ENCODE measurements at regions not wholly inside any gene's neighbourhood (a gene's known extent, or its start where the extent isn't known, plus 50 kb on each side); places are given as distances from the start of the nearest gene placed in this dataset.

DNA sequence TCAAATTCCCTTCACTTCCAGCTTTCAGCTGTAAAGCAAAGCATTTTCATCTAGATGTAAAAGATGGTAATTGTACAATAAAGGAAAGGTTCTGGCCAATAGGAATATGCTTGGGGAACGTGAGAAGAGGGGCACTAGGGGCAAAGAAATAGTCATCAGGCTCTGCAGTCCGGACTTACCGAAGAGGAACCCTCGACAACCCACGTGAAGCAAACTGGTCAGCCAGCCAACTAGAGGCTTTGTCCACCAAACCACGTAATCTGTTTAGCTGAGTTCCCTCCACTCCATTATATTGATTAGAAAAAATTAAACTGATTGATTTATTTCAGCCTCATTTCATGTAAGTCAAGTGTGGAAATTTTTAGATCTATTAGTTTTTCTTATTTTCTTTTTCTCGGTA lies 300.4 kb upstream of the FANCL start:
- no peak overlapping the region for H3K27ac Mint-ChIP-seq
- no peak overlapping the region for H3K4me3 Mint-ChIP-seq
- H3K27me3 Mint-ChIP-seq = peaks cover 0 to 8% of the 10 kb centered on the region in 2 donors
- no peak for ATAC-seq (replicated peaks)
- no peaks in the 10 kb centered on the region for H3K4me1 Mint-ChIP-seq (ENCODE audit: low read depth in 2 of 2)
- DNase-seq = no peak
- no peaks in the 10 kb centered on the region for H3K36me3 Mint-ChIP-seq (ENCODE audit: insufficient read depth)
- peaks cover 0 to under 1% of the 10 kb centered on the region in 2 donors for H3K9me3 Mint-ChIP-seq

DNA sequence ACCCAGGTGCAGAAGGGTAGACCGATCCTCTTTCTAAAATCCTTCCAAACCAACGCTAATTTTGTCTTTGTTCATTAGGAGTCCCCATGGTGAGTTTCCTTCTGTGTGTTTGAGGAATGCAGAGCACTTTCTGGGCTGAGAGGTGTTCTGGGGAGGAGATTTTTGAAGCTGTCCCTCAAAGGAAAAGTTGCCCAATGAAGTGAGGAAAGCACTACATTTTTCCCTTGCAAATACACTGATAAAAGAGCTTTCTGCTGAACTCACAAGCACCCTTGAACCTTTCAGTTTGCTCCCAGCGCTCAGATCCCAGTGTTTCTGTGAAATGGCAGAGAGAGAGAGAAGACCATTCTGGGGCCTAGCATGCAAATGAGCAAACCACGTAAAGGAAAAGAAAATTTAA lies 299.6 kb upstream of the FANCL start:
- Mint-ChIP-seq H3K27me3 (peaks cover 0 to 8% of the 10 kb centered on the region in 2 donors), H3K4me3 (no peak overlapping the region), H3K9me3 (no peaks in the 10 kb centered on the region), H3K27ac (no peak overlapping the region), H3K4me1 (ENCODE audit: low read depth in 2 of 2) (no peaks in the 10 kb centered on the region), H3K36me3 (ENCODE audit: insufficient read depth) (no peaks in the 10 kb centered on the region)
- no peak for DNase-seq
- no peak for ATAC-seq (replicated peaks)

DNA sequence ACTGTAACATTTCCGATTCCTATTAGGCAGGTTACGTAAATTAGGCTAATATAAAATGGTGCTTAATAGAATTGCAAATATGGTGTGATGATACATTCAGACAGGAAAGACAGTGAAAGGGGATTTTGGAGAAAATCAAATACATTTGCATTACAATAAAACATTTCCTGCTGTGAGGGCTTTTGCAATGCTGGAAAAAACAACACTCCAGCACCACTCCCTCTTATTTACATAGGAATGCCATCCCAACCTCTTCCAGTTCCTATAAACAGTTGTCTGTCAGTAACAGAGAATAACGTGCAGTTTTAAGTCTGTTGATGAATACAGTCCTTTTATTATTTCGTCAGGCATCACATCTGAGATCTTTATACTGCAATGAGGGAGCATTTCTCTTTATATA lies 298.8 kb upstream of the FANCL start:
- Mint-ChIP-seq H3K4me1 (ENCODE audit: low read depth in 2 of 2) (no peaks in the 10 kb centered on the region), H3K27me3 (peaks cover 0 to 8% of the 10 kb centered on the region in 2 donors), H3K4me3 (no peak overlapping the region), H3K9me3 (no peaks in the 10 kb centered on the region), H3K27ac (no peak overlapping the region), H3K36me3 (ENCODE audit: insufficient read depth) (no peaks in the 10 kb centered on the region)
- DNase-seq (no peak), ATAC-seq (replicated peaks) (no peak)

DNA sequence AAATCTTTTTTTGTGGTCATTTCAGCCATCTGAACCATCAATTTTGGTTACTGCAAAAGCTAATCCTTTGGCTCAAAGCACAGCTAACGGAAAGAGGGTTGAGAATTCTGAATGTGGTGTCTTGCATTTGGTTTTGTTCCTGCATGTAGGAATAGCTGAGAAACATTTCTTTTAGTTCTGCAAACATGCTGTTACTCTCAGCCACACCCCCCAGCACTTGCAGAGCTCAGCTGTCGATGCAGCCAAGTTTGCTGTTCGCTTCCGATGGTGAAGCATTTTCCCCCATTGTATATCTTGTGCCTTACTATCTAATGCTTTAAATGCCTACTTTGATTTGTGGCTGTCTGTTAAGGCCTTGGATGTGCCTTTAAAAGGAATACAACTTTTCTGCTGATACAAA lies 294.9 kb upstream of the FANCL start:
- no peaks in the 10 kb centered on the region for H3K9me3 Mint-ChIP-seq
- DNase-seq (no peak), ATAC-seq (replicated peaks) (no peak)
- no peaks in the 10 kb centered on the region for H3K36me3 Mint-ChIP-seq (ENCODE audit: insufficient read depth)
- H3K27ac Mint-ChIP-seq = no peak overlapping the region
- no peak overlapping the region for H3K4me3 Mint-ChIP-seq
- peaks cover 0 to 7% of the 10 kb centered on the region in 2 donors for H3K27me3 Mint-ChIP-seq
- no peaks in the 10 kb centered on the region for H3K4me1 Mint-ChIP-seq (ENCODE audit: low read depth in 2 of 2)

DNA sequence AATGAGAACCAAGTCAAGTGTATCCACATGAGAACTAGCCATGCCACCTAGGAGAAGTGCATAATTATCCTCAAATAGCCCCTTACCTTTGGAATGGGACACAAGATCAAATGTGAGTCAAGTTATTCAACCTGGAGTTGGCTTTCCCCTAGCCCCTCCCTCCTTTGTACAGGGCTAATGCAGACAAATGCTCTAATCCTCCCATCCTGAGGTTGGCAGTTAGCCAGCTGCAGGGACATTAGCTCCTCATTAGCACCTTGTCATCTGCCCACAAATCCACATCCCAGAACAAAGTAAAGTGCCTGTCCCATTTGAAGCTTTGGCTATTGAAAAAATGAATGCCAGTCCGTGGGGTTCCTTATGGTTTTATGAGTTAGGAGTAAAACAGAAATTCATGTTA lies 294.1 kb upstream of the FANCL start:
- H3K36me3 Mint-ChIP-seq (ENCODE audit: insufficient read depth) = no peaks in the 10 kb centered on the region
- no peaks in the 10 kb centered on the region for H3K9me3 Mint-ChIP-seq
- no peaks in the 10 kb centered on the region for H3K27me3 Mint-ChIP-seq
- H3K4me3 Mint-ChIP-seq = no peak overlapping the region
- no peaks in the 10 kb centered on the region for H3K4me1 Mint-ChIP-seq (ENCODE audit: low read depth in 2 of 2)
- no peak overlapping the region for H3K27ac Mint-ChIP-seq
- no peak for ATAC-seq (replicated peaks)
- DNase-seq = no peak

DNA sequence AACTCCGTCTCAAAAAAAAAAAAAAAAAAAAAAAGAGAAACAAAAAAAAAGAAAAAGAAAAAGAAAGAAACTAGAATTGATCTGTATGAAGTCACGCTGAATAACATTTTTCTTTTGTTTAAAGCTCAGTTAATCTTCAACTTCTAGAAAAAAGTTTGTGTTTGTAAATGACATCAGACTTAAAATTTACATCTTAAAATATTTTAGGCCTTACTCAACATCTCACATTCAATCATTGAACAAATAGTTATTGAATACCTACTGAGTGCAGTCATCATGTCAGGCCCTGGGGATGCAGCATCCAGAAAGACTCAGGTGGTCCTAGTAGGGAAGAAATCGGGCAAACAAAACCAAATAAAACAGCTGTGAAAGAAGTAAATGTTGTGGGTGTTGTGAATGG lies 292.3 kb upstream of the FANCL start:
- no peak for ATAC-seq (replicated peaks)
- H3K9me3 Mint-ChIP-seq = peaks cover 0 to 3% of the 10 kb centered on the region in 2 donors

DNA sequence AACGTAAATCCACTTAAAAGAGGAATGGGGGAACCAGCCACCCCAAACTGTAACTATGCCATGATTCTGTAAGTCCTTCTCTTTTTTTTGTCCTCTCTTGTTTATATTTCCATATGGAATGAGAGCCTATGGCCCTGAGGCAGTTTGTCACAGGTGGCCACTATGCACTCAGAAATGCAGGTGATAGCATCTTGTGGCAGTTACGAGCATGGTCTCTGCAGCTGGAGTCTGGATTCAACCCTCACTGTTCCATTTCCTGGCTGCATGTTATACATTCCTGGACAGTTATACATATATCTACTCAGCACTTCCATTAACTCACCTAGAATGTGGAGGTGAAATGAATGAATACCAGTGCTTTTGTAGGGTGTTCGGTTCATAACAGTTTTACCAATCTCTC lies 291.5 kb upstream of the FANCL start:
- H3K36me3 Mint-ChIP-seq (ENCODE audit: insufficient read depth) = no peaks in the 10 kb centered on the region
- DNase-seq = no peak
- no peaks in the 10 kb centered on the region for H3K4me1 Mint-ChIP-seq (ENCODE audit: low read depth in 2 of 2)
- no peak overlapping the region for H3K27ac Mint-ChIP-seq
- H3K9me3 Mint-ChIP-seq = peaks cover 0 to 3% of the 10 kb centered on the region in 2 donors
- ATAC-seq (replicated peaks) = no peak
- H3K27me3 Mint-ChIP-seq = no peaks in the 10 kb centered on the region
- no peak overlapping the region for H3K4me3 Mint-ChIP-seq

More for the DNA sequence above, 292.3 kb upstream of the FANCL start:
- H3K4me3 Mint-ChIP-seq = no peak overlapping the region
- H3K4me1 Mint-ChIP-seq (ENCODE audit: low read depth in 2 of 2) = no peaks in the 10 kb centered on the region
- no peaks in the 10 kb centered on the region for H3K27me3 Mint-ChIP-seq
- DNase-seq = no peak
- no peaks in the 10 kb centered on the region for H3K36me3 Mint-ChIP-seq (ENCODE audit: insufficient read depth)
- no peak overlapping the region for H3K27ac Mint-ChIP-seq

DNA sequence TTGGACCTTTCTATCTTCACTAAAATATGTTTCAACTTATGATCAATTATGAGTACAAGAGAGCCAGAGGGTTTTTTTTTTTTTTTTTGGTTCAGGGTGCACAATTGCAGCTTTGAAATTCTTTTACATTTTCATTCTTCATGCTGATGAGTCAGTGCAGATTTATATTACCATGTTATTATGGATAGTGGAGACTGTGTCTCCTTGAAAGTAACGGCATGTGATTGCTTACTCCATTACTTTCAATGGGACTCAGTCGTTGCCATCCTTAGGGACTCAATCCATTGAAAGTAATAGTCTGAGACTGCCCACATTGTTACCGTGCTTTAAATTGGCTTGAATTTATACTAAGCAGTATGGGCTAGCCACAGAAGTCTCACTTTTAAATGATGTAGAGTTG lies 286.5 kb upstream of the FANCL start:
- no peaks in the 10 kb centered on the region for H3K36me3 Mint-ChIP-seq (ENCODE audit: insufficient read depth)
- ATAC-seq (replicated peaks) (no peak), DNase-seq (no peak)
- H3K27me3 Mint-ChIP-seq = no peaks in the 10 kb centered on the region
- no peak overlapping the region for H3K27ac Mint-ChIP-seq
- no peaks in the 10 kb centered on the region for H3K4me1 Mint-ChIP-seq (ENCODE audit: low read depth in 2 of 2)
- peaks cover 0 to 3% of the 10 kb centered on the region in 2 donors for H3K9me3 Mint-ChIP-seq
- no peak overlapping the region for H3K4me3 Mint-ChIP-seq

DNA sequence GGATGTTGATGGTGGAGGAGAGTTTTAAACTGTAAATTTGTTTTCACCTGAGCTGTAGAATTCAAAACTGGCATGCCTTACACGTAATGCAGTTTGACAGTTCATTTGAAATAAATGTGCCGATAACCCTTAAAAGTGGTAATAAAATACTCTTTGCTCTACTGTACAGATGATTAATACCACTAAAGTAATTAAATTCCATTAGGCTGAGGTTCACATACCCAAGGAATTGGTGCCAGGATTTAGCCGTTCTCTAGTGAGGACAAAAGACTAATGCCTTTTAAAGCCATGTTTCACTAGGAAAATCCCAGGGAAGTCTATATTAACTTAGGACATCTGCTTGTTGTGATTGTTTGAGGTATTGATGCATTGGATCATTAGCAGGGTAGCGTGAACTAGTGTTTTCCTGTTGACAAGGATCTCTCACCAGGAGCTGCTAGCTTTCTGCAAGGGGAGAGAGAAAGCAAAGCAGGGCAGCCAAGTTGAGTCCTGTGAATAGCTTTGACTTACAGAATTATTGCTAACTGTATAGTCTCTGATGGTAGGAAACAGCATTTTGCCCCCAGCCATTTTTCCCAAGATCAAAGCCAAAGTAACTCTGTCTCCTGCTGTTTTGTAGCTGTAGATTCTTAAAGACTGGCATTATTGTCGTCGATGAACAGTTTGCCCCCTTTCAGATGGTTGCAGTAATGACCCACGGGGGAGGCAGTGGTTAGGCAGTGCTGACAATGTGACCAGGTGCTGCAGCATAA lies 280.9 kb upstream of the FANCL start:
- Mint-ChIP-seq H3K27me3 (no peaks in the 10 kb centered on the region), H3K4me3 (no peak overlapping the region), H3K36me3 (ENCODE audit: insufficient read depth) (no peaks in the 10 kb centered on the region), H3K27ac (no peak overlapping the region), H3K9me3 (no peaks in the 10 kb centered on the region), H3K4me1 (ENCODE audit: low read depth in 2 of 2) (no peaks in the 10 kb centered on the region)
- no peak for ATAC-seq (replicated peaks)
- no peak for DNase-seq

DNA sequence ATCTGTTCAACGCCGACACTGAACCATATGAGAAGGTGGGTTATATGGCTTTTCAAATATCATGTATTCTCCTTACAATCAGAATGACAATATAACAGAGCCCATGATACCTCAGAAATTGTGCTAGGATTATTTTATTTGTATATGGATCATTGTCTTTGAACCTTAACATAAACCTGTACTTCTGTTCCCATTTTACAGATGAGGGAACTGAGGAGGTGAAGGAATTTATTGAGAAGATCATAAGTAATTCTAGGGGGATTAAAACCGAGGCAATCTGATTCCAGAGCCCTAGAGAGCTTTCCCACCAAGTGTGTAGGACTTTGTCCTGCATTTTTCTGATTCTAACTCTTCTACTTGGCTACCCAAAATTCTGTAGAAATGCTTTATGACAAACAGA lies 279.8 kb upstream of the FANCL start:
- Mint-ChIP-seq H3K36me3 (ENCODE audit: insufficient read depth) (no peaks in the 10 kb centered on the region), H3K27ac (no peak overlapping the region), H3K9me3 (no peaks in the 10 kb centered on the region), H3K27me3 (no peaks in the 10 kb centered on the region), H3K4me1 (ENCODE audit: low read depth in 2 of 2) (no peaks in the 10 kb centered on the region), H3K4me3 (no peak overlapping the region)
- ATAC-seq (replicated peaks) (no peak), DNase-seq (no peak)

DNA sequence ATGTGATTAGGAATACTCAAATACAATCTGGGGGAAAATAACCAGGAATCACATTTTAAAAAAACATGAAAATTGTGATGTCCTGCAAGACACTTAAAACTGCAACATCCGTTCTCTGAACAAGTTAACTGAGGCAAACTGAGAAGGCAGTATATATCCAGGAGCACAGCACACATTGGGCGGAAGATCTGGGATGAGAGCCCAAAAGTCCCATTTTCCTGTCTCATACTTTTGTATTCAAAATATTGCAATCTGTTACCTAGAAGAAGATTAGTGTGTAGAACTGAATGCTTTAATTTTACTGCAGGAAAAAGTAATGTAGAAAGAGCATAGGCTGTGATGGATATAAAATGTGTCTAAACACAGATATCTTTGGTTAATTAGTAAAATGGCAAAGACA lies 276.8 kb upstream of the FANCL start:
- H3K4me1 Mint-ChIP-seq (ENCODE audit: low read depth in 2 of 2) = no peaks in the 10 kb centered on the region
- H3K27me3 Mint-ChIP-seq = no peaks in the 10 kb centered on the region
- H3K36me3 Mint-ChIP-seq (ENCODE audit: insufficient read depth) = no peaks in the 10 kb centered on the region
- H3K27ac Mint-ChIP-seq = no peak overlapping the region
- DNase-seq (no peak), ATAC-seq (replicated peaks) (no peak)
- no peaks in the 10 kb centered on the region for H3K9me3 Mint-ChIP-seq
- H3K4me3 Mint-ChIP-seq = no peak overlapping the region

DNA sequence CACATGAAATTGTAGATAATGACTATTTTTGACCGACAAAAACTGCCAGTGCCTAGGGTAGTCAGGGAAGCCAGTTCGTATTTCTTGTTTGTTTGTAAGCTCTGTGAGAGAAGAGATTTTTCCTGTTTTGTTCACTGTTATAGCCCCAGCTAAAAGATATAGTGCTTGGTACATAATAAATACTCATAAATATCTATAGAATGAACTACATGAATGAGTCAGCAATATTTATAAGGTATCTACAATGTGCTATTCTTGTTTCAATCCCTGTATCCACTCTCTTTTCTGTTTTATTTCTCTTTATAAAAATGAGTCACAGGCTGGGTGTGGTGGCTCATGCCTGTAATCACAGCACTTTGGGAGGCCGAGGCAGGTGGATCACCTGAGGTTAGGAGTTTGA lies 275.6 kb upstream of the FANCL start:
- no peak overlapping the region for H3K4me3 Mint-ChIP-seq
- H3K9me3 Mint-ChIP-seq = no peaks in the 10 kb centered on the region
- no peak overlapping the region for H3K27ac Mint-ChIP-seq
- H3K4me1 Mint-ChIP-seq (ENCODE audit: low read depth in 2 of 2) = no peaks in the 10 kb centered on the region
- DNase-seq = no peak
- H3K27me3 Mint-ChIP-seq = no peaks in the 10 kb centered on the region
- no peaks in the 10 kb centered on the region for H3K36me3 Mint-ChIP-seq (ENCODE audit: insufficient read depth)
- ATAC-seq (replicated peaks) = no peak

DNA sequence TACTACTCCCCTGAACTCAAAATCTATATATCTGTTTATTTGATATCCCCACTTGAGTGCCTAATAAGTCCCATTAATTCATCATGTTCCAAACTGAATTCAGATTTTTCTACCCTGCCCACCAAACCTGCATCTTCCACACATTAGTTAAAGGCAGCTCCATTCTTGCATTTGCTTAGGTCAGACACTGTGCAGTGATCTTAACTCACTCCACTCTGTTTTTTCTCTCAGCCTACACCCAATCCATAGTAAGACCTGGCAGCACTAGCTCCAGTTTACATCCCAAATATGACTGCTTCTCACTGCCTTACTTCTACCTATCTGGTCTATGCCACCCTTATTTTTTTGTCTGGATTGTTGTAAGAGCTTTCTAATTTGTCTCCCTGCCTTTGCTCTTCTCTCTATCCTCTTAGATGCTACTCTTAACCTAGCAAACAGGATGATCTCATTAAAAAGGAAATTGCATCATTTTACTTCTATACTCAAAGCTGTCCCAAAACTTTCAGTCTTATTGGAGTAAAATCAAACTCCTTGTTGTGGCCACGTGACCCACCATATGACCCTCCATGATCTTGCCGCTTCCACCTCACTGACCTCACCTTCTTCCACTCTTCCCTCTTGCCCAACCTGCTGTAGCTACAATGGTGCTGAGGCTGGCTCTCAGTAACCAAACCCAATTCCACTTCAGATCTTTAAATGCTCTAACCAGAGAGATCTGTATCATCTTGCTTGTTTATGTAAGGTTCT lies 274.9 kb upstream of the FANCL start:
- H3K4me3 Mint-ChIP-seq = no peak overlapping the region

DNA sequence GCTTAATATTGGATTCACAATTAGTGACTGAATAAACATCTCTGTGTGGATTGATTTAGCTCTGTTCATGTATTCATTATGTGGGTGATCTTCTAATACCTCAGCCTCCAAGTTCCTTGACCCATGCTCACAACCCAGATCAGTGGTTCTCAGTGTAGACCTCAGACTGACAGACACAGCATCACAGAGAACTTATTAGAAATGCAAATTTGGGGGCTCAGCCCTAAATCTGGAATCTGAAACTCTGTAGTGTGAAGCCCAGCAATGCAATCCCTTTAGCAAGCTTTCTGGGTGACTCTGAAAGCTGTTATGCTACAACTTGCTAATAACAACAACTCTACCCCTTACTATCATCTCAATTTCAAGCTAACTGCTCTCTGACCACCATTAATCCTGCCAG lies 273.1 kb upstream of the FANCL start:
- ATAC-seq (replicated peaks) = no peak
- no peaks in the 10 kb centered on the region for H3K4me1 Mint-ChIP-seq (ENCODE audit: low read depth in 2 of 2)
- H3K27me3 Mint-ChIP-seq = no peaks in the 10 kb centered on the region
- H3K36me3 Mint-ChIP-seq (ENCODE audit: insufficient read depth) = no peaks in the 10 kb centered on the region
- no peaks in the 10 kb centered on the region for H3K9me3 Mint-ChIP-seq
- H3K27ac Mint-ChIP-seq = no peak overlapping the region
- no peak overlapping the region for H3K4me3 Mint-ChIP-seq
- DNase-seq = no peak

More for the DNA sequence above, 274.9 kb upstream of the FANCL start:
- Mint-ChIP-seq H3K27ac (no peak overlapping the region), H3K4me1 (ENCODE audit: low read depth in 2 of 2) (no peaks in the 10 kb centered on the region), H3K27me3 (no peaks in the 10 kb centered on the region), H3K36me3 (ENCODE audit: insufficient read depth) (no peaks in the 10 kb centered on the region), H3K9me3 (no peaks in the 10 kb centered on the region)
- ATAC-seq (replicated peaks) (no peak), DNase-seq (no peak)
